Thymus (tissue), 11 donors: ENCODE measurements at regions not wholly inside any gene's neighbourhood (a gene's known extent, or its start where the extent isn't known, plus 50 kb on each side); places are given as distances from the start of the nearest gene placed in this dataset.
"Not testable (repeated sequence)": the region's sequence is repeated elsewhere in the genome, so short reads cannot be mapped to it uniquely, and the experiment has no call there.

Experiments used
- DNase-seq, 9 donors: peaks; one replicate each; pipeline ENCODE4 v3.0.0-alpha.2; 2013; ENCODE audit warnings: low spot score in 9 of 9, low read depth in 6 of 9, missing footprints in 1 of 9
- H3K27ac ChIP-seq, 2 donors: one replicate each; pipeline ENCODE4 v1.5.1; 2013; ENCODE audit warnings: control low read depth in 1 of 2, low read depth in 1 of 2, low read length in 1 of 2, mild to moderate bottlenecking in 1 of 2, moderate library complexity in 1 of 2
- H3K27me3 ChIP-seq, 2 donors: one replicate each; pipeline ENCODE4 v1.5.1; 2013; ENCODE audit warnings: low read length in 1 of 2; ENCODE audit not compliant: control insufficient read depth in 2 of 2, insufficient read depth in 1 of 2
- H3K36me3 ChIP-seq, 2 donors: one replicate each; pipeline ENCODE4 v1.5.1; 2013; ENCODE audit warnings: low read length in 1 of 2, mild to moderate bottlenecking in 1 of 2, moderate library complexity in 1 of 2; ENCODE audit not compliant: control insufficient read depth in 2 of 2, insufficient read depth in 2 of 2
- H3K4me1 ChIP-seq, 2 donors: one replicate each; pipeline ENCODE4 v1.5.1; 2013; ENCODE audit warnings: low read length in 2 of 2; ENCODE audit not compliant: control insufficient read depth in 2 of 2, insufficient read depth in 2 of 2
- H3K4me3 ChIP-seq, 2 donors: one replicate each; pipeline ENCODE4 v1.5.1; 2013; ENCODE audit warnings: low read length in 2 of 2, control low read depth in 1 of 2, mild to moderate bottlenecking in 1 of 2
- H3K9me3 ChIP-seq, 2 donors: one replicate each; pipeline ENCODE4 v1.5.1; 2013; ENCODE audit warnings: low read length in 1 of 2, mild to moderate bottlenecking in 1 of 2; ENCODE audit not compliant: control insufficient read depth in 2 of 2, insufficient read depth in 1 of 2
- WGBS: extraction: QIAGEN DNeasy Blood & Tissue Kit; methylation state at CpG from one replicate; pipeline ENCODE4 v1.1.7; 2013; 5-methylcytosine and 5-hydroxymethylcytosine counted together
- donor health status: healthy.

- H3K36me3 ChIP-seq: no peaks in the 10 kb centered on the region
- no peak overlapping the region for H3K27ac ChIP-seq
- H3K9me3 ChIP-seq: no peaks in the 10 kb centered on the region
- no peaks in the 10 kb centered on the region for H3K4me1 ChIP-seq
- no peaks in the 10 kb centered on the region for H3K27me3 ChIP-seq
- no peak overlapping the region for H3K4me3 ChIP-seq
- no peak for DNase-seq
Measured at GRCh38 chrY:3037471-3037870, 102.3 kb downstream of the ZFY start.

GRCh38 chrY:3040415-3040814 lies 105.2 kb downstream of the ZFY start:
- DNase-seq: no peak
- Histone ChIP-seq H3K36me3 (no peaks in the 10 kb centered on the region), H3K27ac (no peak overlapping the region), H3K9me3 (no peaks in the 10 kb centered on the region), H3K4me3 (no peak overlapping the region), H3K4me1 (no peaks in the 10 kb centered on the region), H3K27me3 (no peaks in the 10 kb centered on the region)
- 97% methylated on average over 3 of the region's 3 CpGs for WGBS

GRCh38 chrY:3041985-3042384 lies 106.8 kb downstream of the ZFY start:
- Histone ChIP-seq H3K27me3 (no peaks in the 10 kb centered on the region), H3K4me1 (no peaks in the 10 kb centered on the region), H3K36me3 (no peaks in the 10 kb centered on the region), H3K9me3 (no peaks in the 10 kb centered on the region), H3K4me3 (no peak overlapping the region), H3K27ac (no peak overlapping the region)
- DNase-seq: no peak

- no peak for DNase-seq
- H3K9me3 ChIP-seq: no peaks in the 10 kb centered on the region
- H3K4me1 ChIP-seq: no peaks in the 10 kb centered on the region
- H3K27me3 ChIP-seq: no peaks in the 10 kb centered on the region
- H3K36me3 ChIP-seq: no peaks in the 10 kb centered on the region
- 92% methylated on average over 5 of the region's 5 CpGs for WGBS
- no peak overlapping the region for H3K27ac ChIP-seq
- no peak overlapping the region for H3K4me3 ChIP-seq
Measured at GRCh38 chrY:3042901-3043300, 107.7 kb downstream of the ZFY start.

- Histone ChIP-seq H3K27ac (no peak overlapping the region), H3K27me3 (no peaks in the 10 kb centered on the region), H3K9me3 (no peaks in the 10 kb centered on the region), H3K4me1 (no peaks in the 10 kb centered on the region), H3K36me3 (no peaks in the 10 kb centered on the region), H3K4me3 (no peak overlapping the region)
- DNase-seq: no peak
- 76% methylated on average over 2 of the region's 2 CpGs for WGBS
Measured at GRCh38 chrY:3045048-3045447, 109.9 kb downstream of the ZFY start.

- WGBS: no CpG with 5 or more reads among the region's 1 CpG
- H3K4me3 ChIP-seq, H3K36me3 ChIP-seq, H3K4me1 ChIP-seq, H3K27me3 ChIP-seq, H3K27ac ChIP-seq, DNase-seq, H3K9me3 ChIP-seq: not testable (repeated sequence)
Measured at GRCh38 chrY:3055496-3055895, 120.3 kb downstream of the ZFY start.

GRCh38 chrY:3058342-3058741 lies 123.2 kb downstream of the ZFY start:
- H3K9me3 ChIP-seq, H3K27ac ChIP-seq, H3K4me1 ChIP-seq, H3K4me3 ChIP-seq, H3K27me3 ChIP-seq, H3K36me3 ChIP-seq, DNase-seq: not testable (repeated sequence)

- H3K27me3 ChIP-seq, H3K9me3 ChIP-seq, DNase-seq, H3K27ac ChIP-seq, H3K4me1 ChIP-seq, H3K4me3 ChIP-seq, H3K36me3 ChIP-seq: not testable (repeated sequence)
- 98% methylated on average over 1 of the region's 1 CpG for WGBS
Measured at GRCh38 chrY:3060671-3061070, 125.5 kb downstream of the ZFY start.

- DNase-seq, H3K4me1 ChIP-seq: not testable (repeated sequence)
- WGBS: 100% methylated on average over 2 of the region's 2 CpGs
Measured at GRCh38 chrY:3088149-3088548, 153.0 kb downstream of the ZFY start.

GRCh38 chrY:3108674-3109073 lies 173.5 kb downstream of the ZFY start:
- WGBS: 6% methylated on average over 4 of the region's 4 CpGs
- not testable (repeated sequence) for H3K4me3 ChIP-seq, H3K36me3 ChIP-seq, DNase-seq, H3K4me1 ChIP-seq, H3K9me3 ChIP-seq, H3K27me3 ChIP-seq, H3K27ac ChIP-seq

More at GRCh38 chrY:3088149-3088548, 153.0 kb downstream of the ZFY start:
- H3K36me3 ChIP-seq, H3K27me3 ChIP-seq, H3K27ac ChIP-seq, H3K4me3 ChIP-seq, H3K9me3 ChIP-seq: not testable (repeated sequence)
